ENCODE measurements at regions not wholly inside any gene's neighbourhood (a gene's known extent, or its start where the extent isn't known, plus 50 kb on each side); places are given as distances from the start of the nearest gene placed in this dataset.

DNA sequence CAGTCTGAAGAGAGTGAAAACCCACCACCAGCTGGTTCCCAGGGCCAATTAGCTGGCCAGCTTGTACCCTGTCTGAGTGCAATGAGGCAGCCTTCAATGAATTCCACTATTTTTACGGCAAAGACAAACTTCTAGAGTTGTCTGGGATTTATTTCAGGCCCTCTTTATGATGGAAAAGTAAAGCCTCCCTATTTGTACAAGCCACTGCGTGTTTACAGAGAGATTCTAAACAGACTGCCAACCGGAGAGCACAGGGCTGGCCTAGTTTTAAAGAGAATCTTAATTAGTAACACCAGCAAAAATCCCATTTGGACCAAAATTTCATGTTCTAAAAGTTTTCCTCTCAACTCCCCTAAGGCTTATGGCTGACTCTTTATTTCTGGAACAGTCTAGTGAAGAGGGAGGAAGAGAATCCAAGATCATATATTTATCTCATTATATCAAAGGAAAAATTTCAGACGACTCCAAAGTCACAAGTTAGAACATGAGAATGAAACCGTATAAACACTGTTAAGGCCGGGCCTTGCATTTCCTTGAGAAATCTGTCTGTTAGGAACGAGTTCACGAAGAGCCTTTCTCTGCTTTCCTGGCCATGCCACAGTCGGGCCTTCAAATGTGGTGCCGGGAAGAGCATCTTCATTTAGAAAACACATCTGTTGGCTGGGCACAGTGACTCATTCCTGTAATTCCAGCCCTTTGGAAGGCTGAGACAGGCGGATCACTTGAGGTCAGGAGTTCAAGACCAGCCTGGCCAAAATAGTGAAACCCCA is 724.6 kb upstream of the NRP1 start:
- TF ChIP-seq ZNF274 (IDR thresholded peaks at IDR 0.05; ENCODE audit: low read depth, low read length) (no peak), YY1 (IDR thresholded peaks at IDR 0.05; ENCODE audit: insufficient read depth, insufficient read length) (no peak)

All from NT2/D1 (cell line).